Astrocyte of the spinal cord (primary cell): ENCODE measurements at regions not wholly inside any gene's neighbourhood (a gene's known extent, or its start where the extent isn't known, plus 50 kb on each side); places are given as distances from the start of the nearest gene placed in this dataset.

Source experiments
- DNase-seq: peaks from one replicate; pipeline ENCODE4 v3.0.0; 2011; ENCODE audit warnings: low read depth, low spot score
- H3K4me3 ChIP-seq: 2 replicates; pipeline ENCODE4 v1.5.1; 2011; ENCODE audit warnings: low read depth, mild to moderate bottlenecking, low read length, moderate library complexity
- CTCF ChIP-seq: IDR thresholded peaks from 2 replicates; pipeline ENCODE4 v1.5.1; 2012; ENCODE audit warnings: low read depth, mild to moderate bottlenecking, low read length, inconsistent platforms
- in situ Hi-C: cut with HindIII; loops from 2 replicates; pipeline ENCODE4 v1.10.0; 2017; ENCODE audit warnings: low sequenced_read_pairs

GRCh38 chr10:78371136-78371535 lies 337.5 kb downstream of the RPS24 start:
- H3K4me3 ChIP-seq: no peak overlapping the region
- in situ Hi-C loops: no loop called here
- no peak for DNase-seq
- no peak for TF ChIP-seq CTCF

DNA sequence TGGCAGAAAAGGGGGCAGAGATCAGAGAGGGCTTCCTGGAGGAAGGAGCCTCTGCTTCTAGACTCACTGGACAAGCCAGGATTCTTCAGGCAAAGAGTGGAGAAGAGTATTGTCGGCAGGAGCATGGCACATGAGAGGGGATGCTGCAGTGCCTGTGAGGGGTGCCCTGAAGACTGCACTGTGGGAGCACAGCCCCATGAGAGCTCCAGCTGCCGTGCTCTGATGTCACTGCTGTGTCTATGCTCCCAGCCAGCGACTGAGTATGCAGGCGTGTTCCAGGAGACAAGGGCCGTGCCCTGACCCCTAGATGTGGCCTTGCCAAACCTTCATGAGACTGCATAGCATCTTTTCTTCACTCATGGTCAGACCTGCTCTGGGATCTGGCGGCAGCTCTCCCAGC lies 339.1 kb downstream of the RPS24 start:
- in situ Hi-C loops: no loop called here
- H3K4me3 ChIP-seq: no peak overlapping the region
- no peak for TF ChIP-seq CTCF
- DNase-seq: no peak

DNA sequence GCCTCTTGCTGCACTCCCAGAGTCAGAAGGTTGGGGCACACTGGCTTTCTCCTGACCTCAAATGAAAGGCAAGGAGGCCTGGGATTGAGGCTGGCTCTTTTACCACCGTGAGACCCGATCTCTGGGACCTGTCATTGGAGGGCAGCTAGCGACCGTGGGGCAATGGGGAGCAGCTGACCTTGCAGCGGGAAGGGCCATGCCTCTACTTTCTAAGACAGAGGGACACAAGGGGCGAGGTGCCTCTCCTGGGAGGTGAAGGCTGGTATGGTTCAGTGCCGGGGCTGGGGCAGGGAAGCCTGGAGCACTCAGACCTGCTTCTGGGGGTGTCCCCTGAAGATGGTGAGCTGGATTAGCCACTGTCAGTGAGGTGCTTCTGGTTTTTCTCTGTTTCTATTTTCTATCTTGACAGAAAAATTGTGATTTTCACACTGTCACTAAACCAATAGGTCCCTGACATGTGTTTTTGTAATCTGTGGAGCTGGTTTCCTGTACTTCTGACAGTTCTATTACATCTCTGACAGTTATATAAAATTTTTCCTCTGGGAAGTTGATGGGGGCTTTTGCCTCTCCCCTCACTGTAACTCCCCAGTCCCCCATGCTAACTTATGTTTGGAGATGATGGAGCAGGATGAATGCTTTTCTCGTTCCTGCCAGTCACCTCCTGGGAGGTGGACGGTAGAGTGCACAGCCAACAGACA lies 340.8 kb downstream of the RPS24 start:
- no peak for TF ChIP-seq CTCF
- no peak overlapping the region for H3K4me3 ChIP-seq
- in situ Hi-C loops: no loop called here
- DNase-seq: no peak

- in situ Hi-C loops: no loop called here
- no peak for DNase-seq
- H3K4me3 ChIP-seq: no peak overlapping the region
- no peak for TF ChIP-seq CTCF
These were observed 342.5 kb downstream of the RPS24 start for GRCh38 chr10:78375854-78376785.

GRCh38 chr10:78377356-78377755 lies 343.7 kb downstream of the RPS24 start:
- no peak overlapping the region for H3K4me3 ChIP-seq
- no peak for TF ChIP-seq CTCF
- in situ Hi-C loops: no loop called here
- peak; percentile 13 for DNase-seq

GRCh38 chr10:78378192-78378591 lies 344.5 kb downstream of the RPS24 start:
- H3K4me3 ChIP-seq: no peak overlapping the region
- no peak for TF ChIP-seq CTCF
- in situ Hi-C loops: no loop called here
- no peak for DNase-seq
